GM23338 (cell line): ENCODE measurements at regions not wholly inside any gene's neighbourhood (a gene's known extent, or its start where the extent isn't known, plus 50 kb on each side); places are given as distances from the start of the nearest gene placed in this dataset.

Experiments
- ATAC-seq: fragments of 200-7000 bp; cut with Tn5 transposase; 3 replicates; pipeline ENCODE4 v1.9.1; 2020
- DNase-seq: peaks from one replicate; pipeline ENCODE4 v3.0.0-alpha.2; 2015; ENCODE audit warnings: low spot score
- H2AFZ ChIP-seq: fragments of 200-600 bp; sonication (generic); 2 replicates; pipeline ENCODE4 v1.8.0; 2016; ENCODE audit warnings: antibody characterized with exemption, mild to moderate bottlenecking, moderate library complexity
- H3F3A ChIP-seq: fragments of 200-600 bp; sonication (generic); replicated peaks from 2 replicates; pipeline ENCODE4 v1.8.0; 2017; ENCODE audit warnings: antibody characterized with exemption, mixed run types, low read depth
- H3K27ac ChIP-seq: fragments of 200-600 bp; sonication (generic); 2 replicates; pipeline ENCODE4 v1.6.1; 2016; ENCODE audit warnings: low read depth
- H3K27me3 ChIP-seq: fragments of 200-600 bp; sonication (generic); 2 replicates; pipeline ENCODE4 v1.8.0; 2016; ENCODE audit warnings: mild to moderate bottlenecking, mixed run types, moderate library complexity; ENCODE audit not compliant: insufficient read depth
- H3K36me3 ChIP-seq: fragments of 200-600 bp; sonication (generic); 2 replicates; pipeline ENCODE4 v1.8.0; 2016; ENCODE audit warnings: mild to moderate bottlenecking; ENCODE audit not compliant: insufficient read depth
- H3K4me1 ChIP-seq: fragments of 200-600 bp; sonication (generic); 2 replicates; pipeline ENCODE4 v1.8.0; 2016; ENCODE audit warnings: mild to moderate bottlenecking, moderate library complexity; ENCODE audit not compliant: insufficient read depth
- H3K4me2 ChIP-seq: fragments of 200-600 bp; sonication (generic); 2 replicates; pipeline ENCODE4 v1.7.1; 2017; ENCODE audit warnings: mixed run types
- H3K4me3 ChIP-seq: fragments of 200-600 bp; sonication (generic); 2 replicates; pipeline ENCODE4 v1.6.1; 2016; ENCODE audit warnings: mixed run types
- H3K79me2 ChIP-seq: fragments of 200-600 bp; sonication (generic); replicated peaks from 2 replicates; pipeline ENCODE4 v1.8.0; 2017; ENCODE audit warnings: mild to moderate bottlenecking; ENCODE audit not compliant: insufficient read depth
- H3K9me2 ChIP-seq: fragments of 200-600 bp; sonication (generic); 2 replicates; pipeline ENCODE4 v1.8.0; 2017; ENCODE audit not compliant: insufficient read depth
- H4K20me1 ChIP-seq: fragments of 200-600 bp; sonication (generic); replicated peaks from 2 replicates; pipeline ENCODE4 v1.8.0; 2017; ENCODE audit warnings: mild to moderate bottlenecking; ENCODE audit not compliant: insufficient read depth
- H3K27ac Mint-ChIP-seq: 2 replicates; pipeline ENCODE4 v1.8.0; 2020; ENCODE audit warnings: inconsistent platforms, mild to moderate bottlenecking, moderate library complexity, mixed read lengths
- H3K27me3 Mint-ChIP-seq: 3 replicates; pipeline ENCODE4 v1.8.0; 2022; ENCODE audit warnings: low read depth, mild to moderate bottlenecking, moderate library complexity, mixed read lengths, inconsistent platforms; ENCODE audit not compliant: insufficient read depth, poor library complexity
- H3K36me3 Mint-ChIP-seq: 3 replicates; pipeline ENCODE4 v1.8.0; 2021; ENCODE audit warnings: low read depth, mild to moderate bottlenecking, inconsistent platforms, moderate library complexity, mixed read lengths
- H3K4me1 Mint-ChIP-seq: 3 replicates; pipeline ENCODE4 v1.8.0; 2020; ENCODE audit warnings: mild to moderate bottlenecking, inconsistent platforms, mixed read lengths
- H3K4me3 Mint-ChIP-seq: 3 replicates; pipeline ENCODE4 v1.8.0; 2021; ENCODE audit warnings: moderate library complexity, mild to moderate bottlenecking, inconsistent platforms, mixed read lengths
- H3K9me3 Mint-ChIP-seq: 3 replicates; pipeline ENCODE4 v1.8.0; 2020; ENCODE audit warnings: moderate library complexity, mild to moderate bottlenecking, inconsistent platforms, mixed read lengths
- CREB1 ChIP-seq: fragments of 250-450 bp; sonication (Bioruptor Pico); IDR thresholded peaks from 2 replicates; pipeline ENCODE4 v1.5.0; 2020; ENCODE audit warnings: low read depth, mild to moderate bottlenecking, moderate library complexity
- EZH2 ChIP-seq: fragments of 200-600 bp; sonication (generic); IDR thresholded peaks from one replicate; pipeline ENCODE4 v1.8.0; 2017; ENCODE audit warnings: antibody characterized with exemption, mild to moderate bottlenecking, low read depth; ENCODE audit not compliant: unreplicated experiment
- EZH2phosphoT487 ChIP-seq: fragments of 200-600 bp; sonication (generic); IDR thresholded peaks from one replicate; pipeline ENCODE4 v1.8.1; 2018; ENCODE audit warnings: antibody characterized with exemption; ENCODE audit not compliant: unreplicated experiment
- JUNB ChIP-seq: IDR thresholded peaks from one replicate; pipeline ENCODE4 v1.6.1; 2016; ENCODE audit warnings: antibody characterized with exemption; ENCODE audit not compliant: unreplicated experiment
- NANOG ChIP-seq: IDR thresholded peaks from 2 replicates; pipeline ENCODE4 v1.6.1; 2016; ENCODE audit warnings: antibody characterized with exemption, borderline replicate concordance
- POLR2AphosphoS5 ChIP-seq: IDR thresholded peaks from 2 replicates; pipeline ENCODE4 v1.6.1; 2016; ENCODE audit warnings: antibody characterized with exemption, low read depth
- STAT1 ChIP-seq: IDR thresholded peaks from one replicate; pipeline ENCODE4 v1.6.1; 2016; ENCODE audit warnings: antibody characterized with exemption; ENCODE audit not compliant: unreplicated experiment
- ZNF114 ChIP-seq: fragments of 250-450 bp; sonication (Bioruptor Pico); IDR thresholded peaks from 2 replicates; pipeline ENCODE4 v1.5.0; 2020; ENCODE audit warnings: mild to moderate bottlenecking, moderate library complexity
- ZNF331 ChIP-seq: fragments of 250-450 bp; sonication (Bioruptor Pico); IDR thresholded peaks from 2 replicates; pipeline ENCODE4 v1.5.0; 2020; ENCODE audit warnings: low read depth, mild to moderate bottlenecking, moderate library complexity
- ZNF462 ChIP-seq: fragments of 250-450 bp; sonication (Bioruptor Pico); IDR thresholded peaks from 2 replicates; pipeline ENCODE4 v1.5.0; 2020; ENCODE audit warnings: mild to moderate bottlenecking, moderate library complexity
- TF ChIP-seq, protein P1 (sequence below), 2 experiments: fragments of 200-600 bp in 1 of 2; sonication (generic) in 1 of 2; conservative IDR thresholded peaks; 2 replicates each; pipeline versions ENCODE4 v1.5.1 to v1.6.1; 2016 to 2017; ENCODE audit warnings: antibody characterized with exemption in 2 of 2, low read depth in 2 of 2, mild to moderate bottlenecking in 2 of 2, moderate library complexity in 1 of 2
- TF ChIP-seq, protein P2 (sequence below): IDR thresholded peaks from 2 replicates; pipeline ENCODE4 v1.6.1; 2016; ENCODE audit warnings: antibody characterized with exemption
- TF ChIP-seq, protein P3 (sequence below): IDR thresholded peaks from one replicate; pipeline ENCODE4 v1.6.1; 2018; ENCODE audit warnings: antibody characterized with exemption; ENCODE audit not compliant: unreplicated experiment

GRCh38 chr4:55177461-55177860 is 52.1 kb upstream of the KDR start:
- peaks cover 42% of the 10 kb centered on the region for H3K4me1 Mint-ChIP-seq
- TF ChIP-seq JUNB = no peak
- TF ChIP-seq POLR2AphosphoS5 = no peak
- no peak for TF ChIP-seq NANOG
- TF ChIP-seq EZH2 = no peak
- TF ChIP-seq CREB1 (CRISPR knock-in tag) = no peak
- no peak for TF ChIP-seq ZNF462 (CRISPR knock-in tag)
- no peak for TF ChIP-seq EZH2phosphoT487
- TF ChIP-seq, protein P1, sequence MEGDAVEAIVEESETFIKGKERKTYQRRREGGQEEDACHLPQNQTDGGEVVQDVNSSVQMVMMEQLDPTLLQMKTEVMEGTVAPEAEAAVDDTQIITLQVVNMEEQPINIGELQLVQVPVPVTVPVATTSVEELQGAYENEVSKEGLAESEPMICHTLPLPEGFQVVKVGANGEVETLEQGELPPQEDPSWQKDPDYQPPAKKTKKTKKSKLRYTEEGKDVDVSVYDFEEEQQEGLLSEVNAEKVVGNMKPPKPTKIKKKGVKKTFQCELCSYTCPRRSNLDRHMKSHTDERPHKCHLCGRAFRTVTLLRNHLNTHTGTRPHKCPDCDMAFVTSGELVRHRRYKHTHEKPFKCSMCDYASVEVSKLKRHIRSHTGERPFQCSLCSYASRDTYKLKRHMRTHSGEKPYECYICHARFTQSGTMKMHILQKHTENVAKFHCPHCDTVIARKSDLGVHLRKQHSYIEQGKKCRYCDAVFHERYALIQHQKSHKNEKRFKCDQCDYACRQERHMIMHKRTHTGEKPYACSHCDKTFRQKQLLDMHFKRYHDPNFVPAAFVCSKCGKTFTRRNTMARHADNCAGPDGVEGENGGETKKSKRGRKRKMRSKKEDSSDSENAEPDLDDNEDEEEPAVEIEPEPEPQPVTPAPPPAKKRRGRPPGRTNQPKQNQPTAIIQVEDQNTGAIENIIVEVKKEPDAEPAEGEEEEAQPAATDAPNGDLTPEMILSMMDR (conservative IDR thresholded peaks at IDR 0.05; ENCODE audit: low read depth in 2 of 2) = no peak
- no peak for TF ChIP-seq STAT1
- TF ChIP-seq ZNF114 (CRISPR knock-in tag) = no peak
- TF ChIP-seq, protein P2, sequence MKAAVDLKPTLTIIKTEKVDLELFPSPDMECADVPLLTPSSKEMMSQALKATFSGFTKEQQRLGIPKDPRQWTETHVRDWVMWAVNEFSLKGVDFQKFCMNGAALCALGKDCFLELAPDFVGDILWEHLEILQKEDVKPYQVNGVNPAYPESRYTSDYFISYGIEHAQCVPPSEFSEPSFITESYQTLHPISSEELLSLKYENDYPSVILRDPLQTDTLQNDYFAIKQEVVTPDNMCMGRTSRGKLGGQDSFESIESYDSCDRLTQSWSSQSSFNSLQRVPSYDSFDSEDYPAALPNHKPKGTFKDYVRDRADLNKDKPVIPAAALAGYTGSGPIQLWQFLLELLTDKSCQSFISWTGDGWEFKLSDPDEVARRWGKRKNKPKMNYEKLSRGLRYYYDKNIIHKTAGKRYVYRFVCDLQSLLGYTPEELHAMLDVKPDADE = no peak
- TF ChIP-seq, protein P3, sequence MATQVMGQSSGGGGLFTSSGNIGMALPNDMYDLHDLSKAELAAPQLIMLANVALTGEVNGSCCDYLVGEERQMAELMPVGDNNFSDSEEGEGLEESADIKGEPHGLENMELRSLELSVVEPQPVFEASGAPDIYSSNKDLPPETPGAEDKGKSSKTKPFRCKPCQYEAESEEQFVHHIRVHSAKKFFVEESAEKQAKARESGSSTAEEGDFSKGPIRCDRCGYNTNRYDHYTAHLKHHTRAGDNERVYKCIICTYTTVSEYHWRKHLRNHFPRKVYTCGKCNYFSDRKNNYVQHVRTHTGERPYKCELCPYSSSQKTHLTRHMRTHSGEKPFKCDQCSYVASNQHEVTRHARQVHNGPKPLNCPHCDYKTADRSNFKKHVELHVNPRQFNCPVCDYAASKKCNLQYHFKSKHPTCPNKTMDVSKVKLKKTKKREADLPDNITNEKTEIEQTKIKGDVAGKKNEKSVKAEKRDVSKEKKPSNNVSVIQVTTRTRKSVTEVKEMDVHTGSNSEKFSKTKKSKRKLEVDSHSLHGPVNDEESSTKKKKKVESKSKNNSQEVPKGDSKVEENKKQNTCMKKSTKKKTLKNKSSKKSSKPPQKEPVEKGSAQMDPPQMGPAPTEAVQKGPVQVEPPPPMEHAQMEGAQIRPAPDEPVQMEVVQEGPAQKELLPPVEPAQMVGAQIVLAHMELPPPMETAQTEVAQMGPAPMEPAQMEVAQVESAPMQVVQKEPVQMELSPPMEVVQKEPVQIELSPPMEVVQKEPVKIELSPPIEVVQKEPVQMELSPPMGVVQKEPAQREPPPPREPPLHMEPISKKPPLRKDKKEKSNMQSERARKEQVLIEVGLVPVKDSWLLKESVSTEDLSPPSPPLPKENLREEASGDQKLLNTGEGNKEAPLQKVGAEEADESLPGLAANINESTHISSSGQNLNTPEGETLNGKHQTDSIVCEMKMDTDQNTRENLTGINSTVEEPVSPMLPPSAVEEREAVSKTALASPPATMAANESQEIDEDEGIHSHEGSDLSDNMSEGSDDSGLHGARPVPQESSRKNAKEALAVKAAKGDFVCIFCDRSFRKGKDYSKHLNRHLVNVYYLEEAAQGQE = no peak
- no peak for TF ChIP-seq ZNF331 (CRISPR knock-in tag)
- H2AFZ ChIP-seq = no peak overlapping the region

More at GRCh38 chr4:55177461-55177860, 52.1 kb upstream of the KDR start:
- Histone ChIP-seq H3K4me1 (peaks cover 18% of the 10 kb centered on the region), H4K20me1 (no peaks in the 10 kb centered on the region), H3K27me3 (no peaks in the 10 kb centered on the region), H3K4me3 (no peak overlapping the region), H3K36me3 (no peaks in the 10 kb centered on the region), H3F3A (no peaks in the 10 kb centered on the region), H3K9me2 (no peaks in the 10 kb centered on the region), H3K4me2 (no peak overlapping the region), H3K27ac (no peak overlapping the region), H3K79me2 (no peaks in the 10 kb centered on the region)
- no peak overlapping the region for H3K27ac Mint-ChIP-seq
- H3K27me3 Mint-ChIP-seq = peaks cover 3% of the 10 kb centered on the region
- H3K36me3 Mint-ChIP-seq = peaks cover 4% of the 10 kb centered on the region; the same call in 2 of the 3 replicates
- H3K4me3 Mint-ChIP-seq = no peak overlapping the region
- no peaks in the 10 kb centered on the region; the same call in 2 of the 3 replicates for H3K9me3 Mint-ChIP-seq
- ATAC-seq (no peak), DNase-seq (no peak)
